ENCODE measurements at regions not wholly inside any gene's neighbourhood (a gene's known extent, or its start where the extent isn't known, plus 50 kb on each side); places are given as distances from the start of the nearest gene placed in this dataset.
"Not testable (repeated sequence)": the region's sequence is repeated elsewhere in the genome, so short reads cannot be mapped to it uniquely, and the experiment has no call there.

- peak; percentile 89 for DNase-seq
These were observed 81.5 kb upstream of the PPM1B start for GRCh38 chr2:44087036-44087713.

- DNase-seq, result no peak
These were observed 81.0 kb upstream of the PPM1B start for GRCh38 chr2:44087714-44088092.

- not testable (repeated sequence) for DNase-seq
These were observed 76.2 kb upstream of the PPM1B start for GRCh38 chr2:44092519-44092918.

- DNase-seq, result no peak
These were observed 74.7 kb upstream of the PPM1B start for GRCh38 chr2:44093970-44094369.

GRCh38 chr2:44097322-44097907 lies 71.3 kb upstream of the PPM1B start:
- no peak for DNase-seq

- DNase-seq, result no peak
These were observed 70.6 kb upstream of the PPM1B start for GRCh38 chr2:44098050-44098449.

- no peak for DNase-seq
These were observed 69.8 kb upstream of the PPM1B start for GRCh38 chr2:44098891-44099290.

- DNase-seq, result peak; percentile 73
These were observed 68.3 kb upstream of the PPM1B start for GRCh38 chr2:44100351-44100750.

GRCh38 chr2:44101246-44101645 lies 67.4 kb upstream of the PPM1B start:
- DNase-seq, result no peak

GRCh38 chr2:44102790-44103562 lies 65.7 kb upstream of the PPM1B start:
- no peak for DNase-seq

GRCh38 chr2:44103639-44104038 lies 65.0 kb upstream of the PPM1B start:
- DNase-seq, result no peak

GRCh38 chr2:44104855-44105271 lies 63.8 kb upstream of the PPM1B start:
- DNase-seq, result no peak

GRCh38 chr2:44106509-44106908 lies 62.2 kb upstream of the PPM1B start:
- DNase-seq, result not testable (repeated sequence)

- DNase-seq, result no peak
These were observed 61.5 kb upstream of the PPM1B start for GRCh38 chr2:44107086-44107740.

- no peak for DNase-seq
These were observed 60.7 kb upstream of the PPM1B start for GRCh38 chr2:44107974-44108373.

- DNase-seq, result no peak
These were observed 59.5 kb upstream of the PPM1B start for GRCh38 chr2:44109166-44109565.

- DNase-seq, result no peak
These were observed 58.2 kb upstream of the PPM1B start for GRCh38 chr2:44110444-44110843.

- no peak for DNase-seq
These were observed 56.6 kb upstream of the PPM1B start for GRCh38 chr2:44112096-44112495.

GRCh38 chr2:44116319-44116718 lies 52.4 kb upstream of the PPM1B start:
- DNase-seq, result no peak

GRCh38 chr2:44118257-44118656 lies 50.4 kb upstream of the PPM1B start:
- DNase-seq, result no peak
